Endothelial cell of hepatic sinusoid (primary cell): ENCODE measurements at regions not wholly inside any gene's neighbourhood (a gene's known extent, or its start where the extent isn't known, plus 50 kb on each side); places are given as distances from the start of the nearest gene placed in this dataset.

ENCODE experiments used
- in situ Hi-C: cut with HindIII; loops from 2 replicates; pipeline ENCODE4 v1.10.0; 2017; ENCODE audit warnings: low sequenced_read_pairs

GRCh38 chr4:19727141-19727540 lies 524.6 kb upstream of the SLIT2 start:
- in situ Hi-C loops = no loop called here

GRCh38 chr4:19725130-19725529 lies 526.6 kb upstream of the SLIT2 start:
- in situ Hi-C loops = no loop called here

DNA sequence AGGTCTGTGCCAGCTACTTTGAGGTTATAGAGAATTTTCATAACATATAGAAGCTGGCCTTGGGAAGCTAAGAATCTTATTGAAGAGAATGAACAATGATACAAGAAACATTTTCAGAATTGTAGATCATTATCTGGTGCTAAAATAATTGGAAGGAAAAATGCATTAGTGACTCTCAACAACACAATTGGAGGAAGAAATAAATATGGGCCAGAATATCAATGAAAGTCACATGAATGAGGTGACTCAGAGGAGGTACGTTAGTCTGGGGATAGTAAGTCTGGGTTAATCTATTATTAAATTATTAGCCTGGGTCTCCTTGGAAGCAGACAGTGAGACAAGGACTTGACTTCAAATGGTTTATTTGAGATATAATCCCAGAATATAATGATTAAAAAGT lies 529.3 kb upstream of the SLIT2 start:
- in situ Hi-C loops = no loop called here

- in situ Hi-C loops = no loop called here
These were observed 530.1 kb upstream of the SLIT2 start for GRCh38 chr4:19721587-19721986.

DNA sequence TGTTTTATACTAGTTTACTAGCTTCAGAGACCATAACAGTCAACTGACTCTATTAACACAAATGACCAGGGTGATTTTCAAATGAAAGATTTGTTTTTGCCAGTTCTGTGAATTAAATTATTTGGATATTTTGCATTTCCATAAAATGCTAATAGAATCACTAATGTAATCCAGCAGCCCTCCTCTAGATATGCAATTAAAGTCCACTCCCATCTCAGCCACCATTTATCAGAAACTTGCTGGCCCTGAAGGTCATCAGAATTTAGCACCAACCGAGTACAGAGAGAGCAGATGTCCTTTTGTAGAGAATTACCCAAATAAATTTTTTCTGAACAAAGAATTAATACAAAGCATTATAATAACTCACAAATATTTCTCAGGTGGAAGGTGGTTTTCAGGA lies 531.1 kb upstream of the SLIT2 start:
- in situ Hi-C loops = no loop called here

DNA sequence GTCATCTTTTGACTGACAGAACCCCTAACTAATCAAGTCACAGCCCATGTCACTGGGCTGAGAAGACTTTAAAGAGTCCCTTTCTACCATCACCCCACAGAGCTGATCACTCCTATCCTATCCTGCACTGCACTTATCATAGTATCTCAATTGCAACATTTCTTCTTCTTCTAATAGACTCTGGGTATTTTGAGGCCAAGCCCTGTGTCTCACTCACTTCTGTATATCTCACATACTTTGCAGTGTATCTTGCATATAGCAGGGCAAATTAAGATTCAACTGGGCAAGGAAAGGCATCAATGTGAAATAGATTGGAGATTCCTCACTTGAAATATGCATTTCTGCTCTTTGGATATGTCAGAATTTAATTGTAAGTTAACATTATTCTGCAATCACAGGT lies 531.5 kb upstream of the SLIT2 start:
- in situ Hi-C loops = no loop called here

DNA sequence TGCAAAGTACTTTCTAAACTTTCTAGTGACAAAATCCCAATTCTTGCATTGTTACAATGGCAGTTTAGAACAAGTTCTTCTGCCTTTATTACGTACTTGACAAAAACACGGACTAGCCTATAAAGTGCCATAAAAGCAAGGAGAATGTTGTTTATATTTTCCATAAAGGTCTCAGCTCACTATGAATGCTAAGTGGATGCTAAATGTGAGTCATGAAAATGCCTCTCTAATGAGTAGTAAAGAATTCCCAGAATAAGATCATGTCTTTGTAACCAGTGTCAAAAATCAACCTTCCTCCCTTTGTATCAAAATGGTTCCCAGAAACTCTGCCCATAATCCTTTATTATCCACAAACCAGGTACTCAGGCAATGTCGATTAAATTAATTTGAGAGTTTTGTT lies 539.8 kb upstream of the SLIT2 start:
- in situ Hi-C loops = no loop called here

GRCh38 chr4:19707876-19708275 lies 543.8 kb upstream of the SLIT2 start:
- in situ Hi-C loops = no loop called here

DNA sequence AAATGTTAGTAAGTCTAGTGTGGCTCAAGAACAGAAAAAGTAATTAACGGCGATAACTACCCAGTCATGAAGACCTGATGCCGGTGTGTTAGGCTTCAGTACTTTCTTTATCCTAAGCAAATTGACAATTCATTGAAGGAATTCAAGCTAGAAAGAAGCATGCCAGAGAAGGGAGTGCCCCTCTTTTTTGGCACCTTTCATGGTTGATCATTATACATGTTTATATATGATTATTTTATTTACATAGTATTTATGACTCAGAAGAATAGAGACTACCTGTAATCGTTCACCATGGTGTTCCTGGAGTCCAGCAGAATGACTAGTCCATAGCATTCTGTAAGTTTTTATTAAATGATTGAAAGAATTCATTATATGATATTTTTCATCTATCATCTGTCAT lies 548.3 kb upstream of the SLIT2 start:
- in situ Hi-C loops = no loop called here

- in situ Hi-C loops = no loop called here
These were observed 550.7 kb upstream of the SLIT2 start for GRCh38 chr4:19700992-19701391.

DNA sequence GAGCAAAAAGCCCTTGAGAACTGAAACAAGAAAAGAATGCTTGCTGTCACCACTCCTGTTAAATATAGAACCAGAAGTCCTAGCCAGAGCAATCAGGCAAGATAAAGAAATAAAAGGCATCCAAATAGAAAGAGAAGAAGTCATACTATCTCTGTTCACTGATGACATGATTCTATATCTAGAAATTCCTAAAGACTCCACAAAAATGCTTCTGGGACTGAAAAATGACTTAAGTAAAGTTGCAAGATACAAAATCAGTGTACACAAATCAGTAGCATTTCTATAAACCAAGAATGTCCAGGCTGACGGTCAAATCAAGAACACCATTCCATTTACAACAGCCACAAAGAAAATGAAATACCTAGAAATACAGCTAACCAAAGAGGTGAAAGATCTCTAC lies 552.7 kb upstream of the SLIT2 start:
- in situ Hi-C loops = no loop called here

GRCh38 chr4:19694812-19695211 lies 556.9 kb upstream of the SLIT2 start:
- in situ Hi-C loops = no loop called here

GRCh38 chr4:19693936-19694570 lies 557.7 kb upstream of the SLIT2 start:
- in situ Hi-C loops = no loop called here

DNA sequence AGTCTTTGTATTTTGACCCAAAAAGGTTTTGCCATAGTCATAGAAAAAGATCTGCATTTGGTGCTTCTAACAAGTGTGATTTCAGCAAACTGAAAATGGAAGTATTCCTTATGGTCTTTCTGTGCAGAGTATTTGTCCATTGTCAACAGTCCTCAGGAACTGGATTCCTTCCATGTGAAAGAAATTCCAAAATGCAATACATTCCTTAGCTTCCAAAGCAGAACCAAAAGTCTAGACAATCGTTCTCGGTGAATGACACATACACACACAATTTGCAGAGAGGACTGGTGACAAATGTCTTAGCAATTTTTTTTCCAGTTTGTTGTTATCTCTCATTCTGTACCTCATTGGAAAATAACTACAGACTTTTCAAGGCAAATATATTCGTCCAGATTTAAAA lies 562.2 kb upstream of the SLIT2 start:
- in situ Hi-C loops = no loop called here

DNA sequence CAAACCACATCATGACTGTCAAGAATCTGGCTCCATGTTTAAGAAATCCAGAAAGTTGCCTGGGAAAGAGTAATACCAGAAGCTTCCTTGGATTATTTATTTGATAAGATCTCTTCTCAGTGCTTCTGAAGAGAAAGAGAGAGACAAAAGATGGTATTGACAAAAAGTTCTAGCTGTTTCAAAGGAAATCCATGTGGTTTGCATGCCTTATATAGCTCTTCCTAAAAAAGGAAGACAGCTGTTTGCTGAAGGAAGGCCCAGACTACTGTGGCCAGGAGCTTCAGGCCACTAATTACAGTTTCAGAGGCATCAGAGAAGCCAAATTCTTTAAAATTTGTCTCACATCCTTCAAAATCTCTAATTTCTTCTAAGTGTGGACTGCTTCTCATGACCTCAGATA lies 565.2 kb upstream of the SLIT2 start:
- in situ Hi-C loops = no loop called here

GRCh38 chr4:19684084-19684483 lies 567.6 kb upstream of the SLIT2 start:
- in situ Hi-C loops = no loop called here

- in situ Hi-C loops = no loop called here
These were observed 568.3 kb upstream of the SLIT2 start for GRCh38 chr4:19683426-19683825.

DNA sequence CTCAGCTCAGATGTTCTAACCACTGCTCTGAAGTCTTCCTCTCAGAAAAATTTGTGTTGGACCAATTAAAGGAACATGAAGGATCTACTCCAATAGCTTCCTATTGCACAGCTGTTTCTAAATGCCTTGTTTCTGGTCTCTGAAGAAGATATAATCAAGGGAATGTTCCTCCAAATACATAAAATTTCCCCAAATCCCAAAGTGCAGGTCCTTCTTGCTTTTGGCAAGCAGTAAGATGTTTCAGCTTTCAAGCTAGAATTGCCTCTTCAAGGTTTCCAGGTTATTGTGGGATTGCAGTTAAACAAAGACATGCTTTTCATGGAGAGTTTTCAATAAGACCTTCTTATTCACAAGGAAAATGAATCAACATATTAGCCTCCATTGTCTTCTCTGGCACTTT lies 574.5 kb upstream of the SLIT2 start:
- in situ Hi-C loops = no loop called here

DNA sequence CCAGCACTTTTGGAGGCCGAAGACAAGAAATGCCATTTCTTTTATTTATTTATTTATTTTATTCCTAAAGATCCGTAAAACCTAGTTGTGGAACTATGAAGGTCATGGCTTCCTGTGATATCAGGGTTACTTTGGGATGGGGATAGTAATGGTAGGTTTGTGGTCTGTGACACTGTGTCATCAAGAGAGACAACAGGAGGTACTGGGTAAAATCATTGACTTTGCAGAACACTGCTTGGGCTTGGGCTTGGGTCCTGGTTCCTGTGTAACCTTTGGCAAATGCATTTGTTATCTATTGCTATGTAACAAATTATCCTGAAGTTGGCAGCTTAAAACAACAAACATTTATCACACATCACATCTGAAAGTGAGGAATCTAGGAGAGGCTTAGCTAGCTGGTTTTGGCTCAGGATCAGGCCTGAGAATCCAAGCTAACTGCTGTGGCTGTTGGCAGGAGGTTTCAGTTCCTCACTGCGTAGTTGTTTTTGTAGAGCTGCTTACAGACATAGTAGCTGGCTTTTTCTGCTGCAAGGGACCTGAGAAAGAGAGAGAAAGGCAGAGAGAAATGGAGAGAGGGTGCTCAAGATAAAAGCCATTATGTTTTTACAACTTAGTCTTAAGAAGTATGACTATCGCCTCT lies 576.4 kb upstream of the SLIT2 start:
- in situ Hi-C loops = no loop called here

DNA sequence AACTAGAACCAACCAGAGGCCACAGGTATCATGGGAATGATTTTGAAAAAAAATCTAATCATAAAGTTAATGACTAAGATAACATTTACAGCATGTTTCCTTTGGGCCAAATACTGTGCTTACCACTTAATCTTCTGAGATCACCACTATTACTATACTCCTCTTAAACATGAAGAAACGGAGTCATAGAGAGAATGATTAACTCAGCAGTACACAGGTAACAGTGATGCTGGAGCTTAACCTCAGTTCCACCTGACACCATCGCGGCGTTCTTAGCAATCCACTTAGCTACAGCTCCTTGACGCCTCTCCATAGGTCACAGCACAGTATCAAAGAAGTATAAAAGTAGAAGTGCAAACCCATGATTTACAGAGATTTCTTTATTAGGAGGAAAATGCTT lies 592.6 kb upstream of the SLIT2 start:
- in situ Hi-C loops = no loop called here

DNA sequence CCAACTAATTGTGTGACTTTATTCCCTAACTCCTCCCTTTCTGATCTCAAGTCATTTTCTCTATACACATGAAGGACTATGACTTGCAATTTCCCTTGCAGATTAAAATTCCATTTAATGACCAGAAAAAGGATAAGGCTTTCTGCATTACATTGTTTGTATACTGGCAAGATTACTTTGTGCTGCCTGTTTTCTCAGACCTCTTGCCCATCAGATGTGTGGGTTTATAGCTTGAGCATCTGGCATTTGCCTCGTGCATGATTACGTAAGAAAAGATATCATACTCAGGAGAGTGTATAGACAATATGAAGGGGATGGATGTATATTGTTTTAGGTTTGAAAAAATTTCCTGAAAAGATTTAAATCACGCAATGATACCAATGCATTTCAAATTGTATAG lies 593.8 kb upstream of the SLIT2 start:
- in situ Hi-C loops = no loop called here

DNA sequence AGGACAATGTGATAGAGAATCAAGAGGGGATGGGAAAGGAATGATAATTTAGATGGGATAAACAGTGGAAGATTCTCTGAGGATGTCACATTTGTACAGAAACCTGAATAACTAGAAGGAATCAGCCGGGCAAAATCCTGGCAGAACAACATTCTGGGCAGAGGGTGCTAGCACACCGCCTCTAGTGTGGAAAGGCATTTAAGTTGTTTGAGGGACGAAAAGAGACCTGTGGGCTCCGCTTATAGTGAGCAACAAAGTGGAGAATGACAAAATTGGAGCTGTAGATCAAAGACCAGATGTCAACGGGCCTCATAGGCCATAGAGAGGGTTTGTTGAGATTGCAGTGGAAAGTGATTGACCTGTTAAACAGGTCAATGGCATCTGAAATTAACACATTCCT lies 596.0 kb upstream of the SLIT2 start:
- in situ Hi-C loops = no loop called here
